ENCODE measurements at regions not wholly inside any gene's neighbourhood (a gene's known extent, or its start where the extent isn't known, plus 50 kb on each side); places are given as distances from the start of the nearest gene placed in this dataset.

DNA sequence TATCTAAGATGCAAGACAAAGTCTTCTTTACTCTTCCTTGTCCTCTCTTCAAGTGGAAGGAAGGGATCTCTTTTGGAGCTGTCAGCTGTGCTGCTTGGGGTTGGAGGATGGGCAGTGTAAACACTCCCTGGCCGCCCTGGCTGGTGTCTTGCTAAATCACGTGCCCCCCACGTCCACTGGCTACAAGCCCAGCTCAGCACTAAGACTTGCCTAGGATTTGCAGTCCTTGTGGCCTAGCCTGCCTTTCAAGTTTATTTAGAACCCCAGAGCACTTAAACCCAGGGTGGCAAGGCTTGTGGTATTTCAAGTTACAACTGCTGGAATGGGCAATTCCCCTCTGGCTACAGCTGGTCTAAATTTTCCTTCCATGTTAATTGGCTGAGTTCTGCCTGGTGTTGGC, 272.4 kb upstream of the MYO3A start:
- no peak for DNase-seq (ENCODE audit: low read depth)
- no peak overlapping the region for H3K4me3 ChIP-seq (ENCODE audit: low read depth, low read length)

DNA sequence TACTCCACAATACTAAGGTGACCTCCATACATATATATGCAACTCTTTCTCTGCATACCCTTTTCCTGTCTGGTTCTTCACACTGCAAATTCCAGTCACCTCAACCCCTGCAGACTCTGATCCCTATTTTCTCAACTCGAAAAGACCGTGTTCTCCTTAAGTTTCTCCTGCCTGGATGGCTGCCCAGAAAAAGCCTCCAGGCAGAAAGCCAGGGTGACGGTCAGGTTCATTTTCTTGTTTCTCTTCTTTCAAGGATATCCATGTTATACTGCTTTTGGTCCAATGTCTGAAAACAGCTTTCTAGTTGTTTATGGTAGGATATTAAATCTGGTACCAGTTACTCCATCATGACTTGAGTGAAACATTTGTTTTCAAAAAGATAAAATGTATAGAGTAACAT, 267.8 kb upstream of the MYO3A start:
- H3K4me3 ChIP-seq (ENCODE audit: low read depth, low read length), result no peak overlapping the region
- DNase-seq (ENCODE audit: low read depth), result no peak

GRCh38 chr10:25675204-25675603, 258.8 kb upstream of the MYO3A start:
- no peak for DNase-seq (ENCODE audit: low read depth)
- no peak overlapping the region for H3K4me3 ChIP-seq (ENCODE audit: low read depth, low read length)

DNA sequence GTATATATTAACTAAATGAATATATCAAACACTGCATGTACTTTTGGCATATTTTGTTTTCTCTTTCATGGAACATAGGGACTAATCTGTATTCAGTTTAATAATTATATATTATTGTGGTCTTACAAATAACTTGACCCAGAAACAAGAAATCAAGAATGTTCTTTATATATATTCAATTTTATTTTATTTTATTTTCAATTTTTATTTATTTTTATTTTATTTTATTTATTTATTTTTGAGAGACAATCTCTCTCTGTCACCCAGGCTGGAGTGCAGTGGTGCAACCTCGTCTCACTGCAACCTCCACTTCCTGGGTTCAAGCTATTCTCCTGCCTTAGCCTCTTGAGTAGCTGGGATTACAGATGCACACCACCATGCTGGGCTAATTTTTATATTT, 258.4 kb upstream of the MYO3A start:
- DNase-seq (ENCODE audit: low read depth), result no peak
- H3K4me3 ChIP-seq (ENCODE audit: low read depth, low read length), result no peak overlapping the region

- no peak overlapping the region for H3K4me3 ChIP-seq (ENCODE audit: low read depth, low read length)
- no peak for DNase-seq (ENCODE audit: low read depth)
These were observed 255.8 kb upstream of the MYO3A start for GRCh38 chr10:25678220-25678619.

GRCh38 chr10:25678666-25679065, 255.4 kb upstream of the MYO3A start:
- no peak overlapping the region for H3K4me3 ChIP-seq (ENCODE audit: low read depth, low read length)
- no peak for DNase-seq (ENCODE audit: low read depth)

- DNase-seq (ENCODE audit: low read depth), result no peak
- H3K4me3 ChIP-seq (ENCODE audit: low read depth, low read length), result peak overlapping the region; percentile 9
These were observed 251.7 kb upstream of the MYO3A start for GRCh38 chr10:25682203-25682851.

DNA sequence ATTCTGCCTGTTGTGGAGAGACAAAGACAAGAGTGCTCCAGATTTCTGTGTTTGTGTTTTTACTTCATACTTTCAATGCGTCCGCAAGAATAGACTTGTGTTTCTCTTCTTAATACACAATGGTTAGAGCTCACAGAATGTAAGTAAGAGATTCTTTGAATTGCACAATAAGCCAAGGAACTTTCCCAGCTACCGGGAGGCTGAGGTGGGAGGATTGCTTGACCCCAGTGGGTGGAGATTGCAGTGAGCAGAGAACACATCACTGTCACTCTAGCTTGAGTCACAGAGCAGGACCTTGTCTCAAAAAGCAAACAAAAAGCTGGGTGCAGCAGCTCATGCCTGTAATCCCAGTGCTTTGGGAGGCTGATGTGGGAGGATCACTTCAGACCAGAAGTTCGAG, 250.7 kb upstream of the MYO3A start:
- no peak for DNase-seq (ENCODE audit: low read depth)
- H3K4me3 ChIP-seq (ENCODE audit: low read depth, low read length), result no peak overlapping the region

DNA sequence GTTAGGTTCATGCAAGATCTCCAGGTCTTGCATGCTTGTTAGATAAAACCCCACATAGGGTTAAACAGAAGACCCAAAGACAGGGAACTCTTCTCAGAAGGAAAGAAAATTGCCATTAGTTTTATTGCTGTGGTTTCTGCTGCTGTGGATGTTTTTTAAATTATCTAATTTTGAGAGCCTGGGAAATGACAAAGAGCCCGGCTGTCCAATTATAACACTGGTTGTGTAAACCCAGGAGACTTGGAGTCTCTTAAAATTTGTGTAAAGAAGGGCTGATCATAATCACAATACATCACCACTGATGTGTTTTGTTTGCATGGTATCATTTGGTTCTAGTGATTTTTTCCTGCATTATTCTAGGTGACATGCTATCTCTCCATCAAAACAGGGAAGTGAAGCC, 246.5 kb upstream of the MYO3A start:
- no peak for DNase-seq (ENCODE audit: low read depth)
- no peak overlapping the region for H3K4me3 ChIP-seq (ENCODE audit: low read depth, low read length)

DNA sequence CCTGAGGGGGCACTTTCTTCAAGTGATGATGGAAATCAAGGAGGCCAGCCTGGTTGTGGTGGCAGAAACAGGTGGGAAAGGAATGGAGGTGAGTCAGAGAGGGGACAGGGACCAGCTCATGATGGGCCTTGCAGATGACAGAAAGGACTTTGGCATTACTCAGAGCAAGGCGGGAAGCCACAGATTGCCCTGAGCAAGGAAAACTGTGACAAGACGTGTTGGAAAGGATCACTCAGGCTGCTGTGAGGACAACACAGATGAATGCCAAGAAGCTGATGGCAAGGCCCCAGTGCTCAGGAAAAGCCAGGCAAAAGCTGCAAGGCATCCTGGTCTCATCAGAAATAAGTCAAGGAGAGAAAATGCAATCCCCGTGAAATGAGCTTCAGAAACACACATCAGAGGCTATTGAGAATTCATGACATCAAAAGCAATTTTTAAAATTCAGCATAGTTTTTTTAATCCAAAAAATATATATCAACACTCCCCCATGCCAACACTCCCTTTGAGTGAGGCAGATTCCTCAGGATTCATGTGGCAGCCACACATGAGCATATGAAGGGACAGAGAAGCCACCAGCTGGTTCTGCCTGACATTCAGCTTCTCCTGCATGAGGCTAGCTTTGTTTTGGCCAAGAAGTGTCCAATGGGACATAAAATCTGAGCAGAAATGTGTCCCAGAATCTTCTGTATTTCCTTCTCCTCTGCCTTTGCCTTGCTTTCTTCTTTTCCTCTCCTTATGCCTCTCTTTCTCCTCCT, 244.5 kb upstream of the MYO3A start:
- no peak overlapping the region for H3K4me3 ChIP-seq (ENCODE audit: low read depth, low read length)
- DNase-seq (ENCODE audit: low read depth), result no peak

- H3K4me3 ChIP-seq (ENCODE audit: low read depth, low read length), result no peak overlapping the region
- no peak for DNase-seq (ENCODE audit: low read depth)
These were observed 241.3 kb upstream of the MYO3A start for GRCh38 chr10:25692761-25693160.

DNA sequence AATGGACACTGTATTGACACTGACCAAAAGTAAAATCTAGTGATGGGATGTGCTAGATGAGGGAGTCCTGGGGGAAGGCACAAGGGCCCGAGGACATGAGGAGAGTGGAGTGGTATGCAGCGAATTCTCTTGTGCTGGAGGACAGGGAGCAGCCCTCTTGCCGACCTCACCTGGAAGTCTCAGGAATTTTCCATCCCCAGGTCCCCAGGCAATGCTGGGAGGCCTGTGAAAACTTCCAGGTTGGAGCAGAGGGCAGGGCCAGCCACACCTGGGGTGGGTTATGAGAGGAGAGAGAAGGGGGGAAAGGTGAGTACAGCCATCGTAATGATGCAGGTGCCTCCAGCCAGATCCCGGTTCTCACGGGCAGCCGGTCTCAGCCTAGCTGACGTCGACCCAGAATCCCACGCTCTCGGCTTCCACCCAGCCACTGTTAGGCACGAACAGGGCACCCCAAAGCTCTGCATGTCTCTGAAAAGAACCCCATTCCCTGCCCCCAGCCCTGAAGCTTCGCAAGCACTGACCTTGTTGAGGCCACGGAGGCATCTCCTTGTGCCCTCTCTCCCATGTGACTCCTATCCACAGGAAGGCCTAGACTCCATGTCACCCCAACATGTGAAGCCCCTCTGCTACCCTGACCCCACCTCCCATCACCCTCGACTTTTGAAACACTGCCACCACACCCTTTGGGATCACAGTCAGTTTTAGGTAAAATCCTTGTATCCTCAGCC, 239.7 kb upstream of the MYO3A start:
- DNase-seq (ENCODE audit: low read depth), result no peak

GRCh38 chr10:25694971-25695370, 239.1 kb upstream of the MYO3A start:
- no peak for DNase-seq (ENCODE audit: low read depth)

More for the DNA sequence above, 239.7 kb upstream of the MYO3A start:
- no peak overlapping the region for H3K4me3 ChIP-seq (ENCODE audit: low read depth, low read length)

GRCh38 chr10:25695586-25695985, 238.4 kb upstream of the MYO3A start:
- no peak overlapping the region for H3K4me3 ChIP-seq (ENCODE audit: low read depth, low read length)
- no peak for DNase-seq (ENCODE audit: low read depth)

More at GRCh38 chr10:25694971-25695370, 239.1 kb upstream of the MYO3A start:
- H3K4me3 ChIP-seq (ENCODE audit: low read depth, low read length), result no peak overlapping the region

DNA sequence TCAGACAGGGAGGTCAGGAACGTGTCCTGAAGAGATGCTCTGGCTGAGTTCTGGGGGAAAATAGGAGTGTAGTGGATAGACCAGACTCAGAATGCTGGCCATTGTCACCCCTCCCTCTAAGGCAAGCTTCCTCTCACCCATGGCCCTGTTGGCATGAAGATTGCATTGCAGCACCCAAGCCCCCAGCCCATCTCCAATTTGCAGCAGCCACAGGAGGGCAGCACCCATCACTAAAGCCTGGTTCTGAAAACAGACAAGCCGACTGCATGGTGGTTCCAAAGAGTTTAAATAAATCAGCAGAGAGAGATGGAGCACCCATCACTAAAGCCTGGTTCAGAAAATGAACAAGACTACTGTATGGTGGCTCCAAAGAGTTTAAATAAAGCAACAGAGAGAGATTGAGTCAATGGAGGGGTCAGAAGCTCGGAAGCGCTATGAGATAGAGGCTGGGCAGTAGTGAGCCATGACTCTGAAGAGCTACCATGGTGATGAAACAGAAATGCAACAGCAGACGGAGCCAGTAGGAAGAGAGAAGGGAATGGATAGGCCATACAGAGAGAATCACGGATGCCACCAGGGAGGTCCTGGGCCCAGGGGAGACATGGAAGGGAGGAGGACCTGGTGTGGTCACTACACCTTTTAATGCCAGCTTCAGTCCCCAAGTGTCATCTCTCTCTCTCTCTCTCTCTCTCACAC, 237.9 kb upstream of the MYO3A start:
- no peak for DNase-seq (ENCODE audit: low read depth)
- no peak overlapping the region for H3K4me3 ChIP-seq (ENCODE audit: low read depth, low read length)

DNA sequence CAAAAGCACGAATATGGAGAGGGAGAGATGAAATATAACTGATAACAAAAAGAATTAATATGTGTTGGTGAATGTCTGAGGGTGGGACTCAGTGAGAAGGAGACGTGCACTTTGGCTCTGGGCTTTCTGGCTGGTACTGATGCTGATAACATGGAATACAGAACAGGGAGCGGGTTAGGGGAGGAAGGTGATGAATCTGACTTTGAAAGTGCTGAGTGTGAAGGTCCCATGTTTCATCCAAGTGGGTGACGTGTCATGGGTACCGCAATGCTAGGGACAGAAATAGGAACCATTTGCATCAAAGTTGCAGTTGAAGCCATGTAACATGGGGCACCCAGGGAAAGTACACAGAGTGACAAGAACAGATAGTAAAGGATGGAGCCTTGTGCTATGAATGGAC, 236.6 kb upstream of the MYO3A start:
- no peak for DNase-seq (ENCODE audit: low read depth)
- no peak overlapping the region for H3K4me3 ChIP-seq (ENCODE audit: low read depth, low read length)

DNA sequence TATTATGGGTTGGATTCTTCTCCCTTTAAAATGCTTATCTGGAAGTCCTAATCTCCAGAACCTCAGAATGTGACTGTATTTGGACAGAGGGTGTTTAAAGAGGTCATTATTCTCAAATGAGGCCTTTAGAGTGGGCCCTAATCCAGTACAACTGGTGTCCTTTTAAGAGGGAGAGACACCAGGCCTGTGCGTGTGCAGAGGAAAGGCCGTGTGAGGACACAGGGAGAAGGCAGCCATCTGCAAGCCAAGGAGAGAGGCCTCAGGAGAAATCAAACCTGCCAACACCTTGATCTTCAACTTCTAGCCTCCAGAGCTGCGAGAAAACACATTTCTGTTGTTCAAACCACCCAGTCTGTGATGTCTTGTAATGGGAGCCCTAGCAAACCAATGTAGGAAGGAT, 235.4 kb upstream of the MYO3A start:
- no peak for DNase-seq (ENCODE audit: low read depth)
- H3K4me3 ChIP-seq (ENCODE audit: low read depth, low read length), result no peak overlapping the region

GRCh38 chr10:25699631-25700030, 234.4 kb upstream of the MYO3A start:
- DNase-seq (ENCODE audit: low read depth), result no peak
- no peak overlapping the region for H3K4me3 ChIP-seq (ENCODE audit: low read depth, low read length)

GRCh38 chr10:25701652-25702051, 232.4 kb upstream of the MYO3A start:
- no peak for DNase-seq (ENCODE audit: low read depth)
- no peak overlapping the region for H3K4me3 ChIP-seq (ENCODE audit: low read depth, low read length)

- no peak for DNase-seq (ENCODE audit: low read depth)
- no peak overlapping the region for H3K4me3 ChIP-seq (ENCODE audit: low read depth, low read length)
These were observed 229.4 kb upstream of the MYO3A start for GRCh38 chr10:25704622-25705021.
